SU-DHL-6 (cell line): ENCODE measurements at regions not wholly inside any gene's neighbourhood (a gene's known extent, or its start where the extent isn't known, plus 50 kb on each side); places are given as distances from the start of the nearest gene placed in this dataset.

Experiments
- H2AFZ ChIP-seq: fragments of 200-600 bp; sonication (generic); 2 replicates; pipeline ENCODE4 v1.6.1; 2014; ENCODE audit warnings: low read depth, mild to moderate bottlenecking, moderate library complexity, mixed read lengths, antibody characterized with exemption, low read length; ENCODE audit not compliant: severe bottlenecking
- H3F3A ChIP-seq: fragments of 200-600 bp; shearing (Covaris generic); 2 replicates; pipeline ENCODE4 v1.6.0; 2016; ENCODE audit warnings: antibody characterized with exemption, mild to moderate bottlenecking; ENCODE audit not compliant: insufficient read depth
- H3K27ac ChIP-seq: fragments of 200-600 bp; sonication (generic); 2 replicates; pipeline ENCODE4 v1.5.1; 2016; ENCODE audit warnings: low read depth, mild to moderate bottlenecking, low read length, moderate library complexity, mixed read lengths
- H3K27me3 ChIP-seq: fragments of 200-600 bp; sonication (generic), shearing (Covaris generic); 2 replicates; pipeline ENCODE4 v1.6.0; 2014; ENCODE audit warnings: mild to moderate bottlenecking, low read length
- H3K36me3 ChIP-seq: fragments of 200-600 bp; sonication (generic); 2 replicates; pipeline ENCODE4 v1.6.1; 2014; ENCODE audit warnings: mild to moderate bottlenecking, low read length, mixed read lengths
- H3K4me2 ChIP-seq: fragments of 300-600, 200-600 bp; shearing (Covaris generic), sonication (generic); 2 replicates; pipeline ENCODE4 v1.6.0; 2014; ENCODE audit warnings: low read length, low read depth, mild to moderate bottlenecking; ENCODE audit not compliant: poor library complexity, severe bottlenecking
- H3K4me3 ChIP-seq: fragments of 200-600 bp; sonication (generic); 2 replicates; pipeline ENCODE4 v1.5.1; 2014; ENCODE audit warnings: antibody characterized with exemption, low read length, mild to moderate bottlenecking, mixed read lengths; ENCODE audit not compliant: insufficient read depth, poor library complexity, severe bottlenecking
- H3K79me2 ChIP-seq: fragments of 200-600 bp; sonication (generic); 2 replicates; pipeline ENCODE4 v1.6.1; 2014; ENCODE audit warnings: mild to moderate bottlenecking, low read length, moderate library complexity; ENCODE audit not compliant: insufficient read depth
- H3K9ac ChIP-seq: fragments of 200-600 bp; sonication (generic); 2 replicates; pipeline ENCODE4 v1.7.0; 2014; ENCODE audit warnings: mild to moderate bottlenecking, low read length
- H3K9me2 ChIP-seq: fragments of 200-600 bp; sonication (generic); replicated peaks from 2 replicates; pipeline ENCODE4 v1.6.1; 2014; ENCODE audit warnings: low read length; ENCODE audit not compliant: insufficient read depth
- H3K9me3 ChIP-seq: fragments of 200-600 bp; sonication (generic); 2 replicates; pipeline ENCODE4 v1.6.1; 2014; ENCODE audit warnings: low read length, mixed read lengths; ENCODE audit not compliant: insufficient read depth
- H4K20me1 ChIP-seq: fragments of 200-600 bp; sonication (generic); 2 replicates; pipeline ENCODE4 v1.6.1; 2014; ENCODE audit warnings: low read depth, mild to moderate bottlenecking, antibody characterized with exemption, low read length, moderate library complexity, mixed read lengths
- CTCF ChIP-seq: fragments of 200-600 bp; sonication (generic); IDR thresholded peaks from one replicate; pipeline ENCODE4 v1.5.1; 2017; ENCODE audit warnings: antibody characterized with exemption, mild to moderate bottlenecking, low read length, moderate library complexity; ENCODE audit not compliant: insufficient read depth, poor library complexity, severe bottlenecking
- EZH2phosphoT487 ChIP-seq: fragments of 200-600 bp; sonication (generic), shearing (Covaris generic); conservative IDR thresholded peaks from 2 replicates; pipeline ENCODE4 v1.6.1; 2018; ENCODE audit warnings: mild to moderate bottlenecking, antibody characterized with exemption, low read length, moderate library complexity, mixed read lengths

GRCh38 chr3:176296066-176296597 is 901.1 kb downstream of the TBL1XR1 start:
- no peaks in the 10 kb centered on the region for H3K36me3 ChIP-seq
- H3K4me2 ChIP-seq = no peak overlapping the region
- H3F3A ChIP-seq = no peaks in the 10 kb centered on the region; the same call in 1 of the 2 replicates
- H3K4me3 ChIP-seq = no peak overlapping the region
- TF ChIP-seq EZH2phosphoT487 (no peak), CTCF (no peak)
- no peaks in the 10 kb centered on the region for H3K79me2 ChIP-seq
- H3K27me3 ChIP-seq = no peaks in the 10 kb centered on the region
- no peak overlapping the region for H2AFZ ChIP-seq
- no peak overlapping the region for H3K9ac ChIP-seq
- H4K20me1 ChIP-seq = no peaks in the 10 kb centered on the region
- H3K9me2 ChIP-seq = no peaks in the 10 kb centered on the region
- no peak overlapping the region for H3K27ac ChIP-seq
- H3K9me3 ChIP-seq = no peaks in the 10 kb centered on the region

GRCh38 chr3:176293276-176293675 is 904.0 kb downstream of the TBL1XR1 start:
- H3K36me3 ChIP-seq = no peaks in the 10 kb centered on the region
- H3F3A ChIP-seq = no peaks in the 10 kb centered on the region
- H3K9me2 ChIP-seq = no peaks in the 10 kb centered on the region
- H3K9ac ChIP-seq = no peak overlapping the region
- H4K20me1 ChIP-seq = no peaks in the 10 kb centered on the region
- H3K27ac ChIP-seq = no peak overlapping the region
- H2AFZ ChIP-seq = no peak overlapping the region
- H3K79me2 ChIP-seq = no peaks in the 10 kb centered on the region
- no peaks in the 10 kb centered on the region for H3K27me3 ChIP-seq
- no peaks in the 10 kb centered on the region for H3K9me3 ChIP-seq
- no peak overlapping the region for H3K4me3 ChIP-seq
- no peak overlapping the region for H3K4me2 ChIP-seq
- TF ChIP-seq CTCF = no peak
- no peak for TF ChIP-seq EZH2phosphoT487

GRCh38 chr3:176286476-176287085 is 910.7 kb downstream of the TBL1XR1 start:
- Histone ChIP-seq H3K9ac (no peak overlapping the region), H3K9me3 (no peaks in the 10 kb centered on the region), H3K9me2 (no peaks in the 10 kb centered on the region), H3K4me2 (no peak overlapping the region), H3K4me3 (no peak overlapping the region), H3K36me3 (no peaks in the 10 kb centered on the region), H3K27ac (no peak overlapping the region), H3K79me2 (no peaks in the 10 kb centered on the region), H2AFZ (no peak overlapping the region), H4K20me1 (no peaks in the 10 kb centered on the region), H3F3A (no peaks in the 10 kb centered on the region), H3K27me3 (no peaks in the 10 kb centered on the region)
- no peak for TF ChIP-seq CTCF
- no peak for TF ChIP-seq EZH2phosphoT487
